HEK293T (cell line): ENCODE measurements at regions not wholly inside any gene's neighbourhood (a gene's known extent, or its start where the extent isn't known, plus 50 kb on each side); places are given as distances from the start of the nearest gene placed in this dataset.

ENCODE experiments used
- ARNT ChIP-seq: fragments of 450-650 bp; IDR thresholded peaks from 2 replicates; pipeline ENCODE4 v1.6.1; 2017; ENCODE audit warnings: mild to moderate bottlenecking
- BHLHE40 ChIP-seq: fragments of 450-650 bp; IDR thresholded peaks from 2 replicates; pipeline ENCODE4 v1.6.1; 2016; ENCODE audit warnings: mild to moderate bottlenecking, moderate library complexity, borderline replicate concordance
- ELF4 ChIP-seq: fragments of 450-650 bp; IDR thresholded peaks from 2 replicates; pipeline ENCODE4 v1.6.1; 2017; ENCODE audit warnings: antibody characterized with exemption
- FOXA1 ChIP-seq: fragments of 450-650 bp; IDR thresholded peaks from 2 replicates; pipeline ENCODE4 v1.6.1; 2016; ENCODE audit warnings: mild to moderate bottlenecking
- FOXK2 ChIP-seq: fragments of 450-650 bp; IDR thresholded peaks from 2 replicates; pipeline ENCODE4 v1.6.1; 2016; ENCODE audit warnings: mild to moderate bottlenecking
- FOXM1 ChIP-seq: fragments of 450-650 bp; IDR thresholded peaks from 2 replicates; pipeline ENCODE4 v1.6.1; 2017; ENCODE audit warnings: mild to moderate bottlenecking, borderline replicate concordance
- HDGF ChIP-seq: fragments of 450-650 bp; IDR thresholded peaks from 2 replicates; pipeline ENCODE4 v1.6.1; 2017; ENCODE audit warnings: antibody characterized with exemption, borderline replicate concordance
- NFRKB ChIP-seq: fragments of 450-650 bp; IDR thresholded peaks from 2 replicates; pipeline ENCODE4 v1.6.1; 2016; ENCODE audit warnings: mild to moderate bottlenecking, moderate library complexity
- PKNOX1 ChIP-seq: fragments of 450-650 bp; IDR thresholded peaks from 2 replicates; pipeline ENCODE4 v1.6.1; 2016
- SP1 ChIP-seq: fragments of 450-650 bp; IDR thresholded peaks from 2 replicates; pipeline ENCODE4 v1.6.1; 2017
- SUZ12 ChIP-seq: fragments of 450-650 bp; IDR thresholded peaks from 2 replicates; pipeline ENCODE4 v1.6.1; 2016; ENCODE audit warnings: mild to moderate bottlenecking
- TARDBP ChIP-seq: fragments of 450-650 bp; IDR thresholded peaks from 2 replicates; pipeline ENCODE4 v1.6.1; 2016

GRCh38 chr2:128579825-128580224 is 261.2 kb upstream of the HS6ST1 start:
- TF ChIP-seq SUZ12 = no peak
- TF ChIP-seq BHLHE40 = no peak
- TF ChIP-seq SP1 = no peak
- no peak for TF ChIP-seq FOXK2
- TF ChIP-seq HDGF = no peak
- no peak for TF ChIP-seq PKNOX1
- no peak for TF ChIP-seq ARNT
- no peak for TF ChIP-seq FOXM1
- TF ChIP-seq ELF4 = no peak
- TF ChIP-seq FOXA1 = no peak
- TF ChIP-seq NFRKB = no peak
- no peak for TF ChIP-seq TARDBP
